ENCODE measurements at regions not wholly inside any gene's neighbourhood (a gene's known extent, or its start where the extent isn't known, plus 50 kb on each side); places are given as distances from the start of the nearest gene placed in this dataset.
"Not testable (repeated sequence)": the region's sequence is repeated elsewhere in the genome, so short reads cannot be mapped to it uniquely, and the experiment has no call there.

DNA sequence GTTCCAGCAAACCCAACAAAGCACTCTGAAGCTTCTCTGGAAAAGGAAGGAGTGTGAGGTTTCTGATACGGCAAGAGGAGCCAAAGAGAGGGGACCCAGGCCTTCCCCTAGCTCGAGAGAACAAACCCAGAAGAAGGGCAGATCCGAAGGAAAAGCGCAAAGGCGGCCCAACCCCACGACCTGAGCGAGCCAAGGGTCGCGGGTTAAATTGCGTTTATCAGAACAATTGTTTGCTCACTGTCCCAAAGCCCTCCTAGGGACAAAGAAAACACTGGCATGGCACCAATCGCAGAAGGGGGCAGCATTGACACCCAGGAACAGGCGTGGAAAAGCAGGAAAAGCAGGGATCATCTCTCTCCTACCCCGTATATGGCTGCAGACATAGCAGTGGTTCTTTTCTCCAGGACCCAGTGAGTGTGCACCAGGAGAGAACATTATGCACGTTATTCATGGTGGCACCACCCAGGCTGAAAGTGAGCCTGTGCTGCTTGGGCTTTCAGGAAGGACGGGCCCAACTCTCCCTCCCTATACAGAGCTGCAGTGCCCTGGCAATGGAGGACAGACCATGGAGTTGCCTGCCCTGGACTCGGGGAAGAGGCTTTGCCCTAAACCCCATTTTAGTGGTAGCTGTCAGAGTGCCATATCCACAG lies 167.0 kb downstream of the FAM72C start:
- in situ Hi-C loops (cut with HindIII; ENCODE audit: low sequenced_read_pairs); DNase-seq (ENCODE audit: low read depth, low spot score): not testable (repeated sequence)
- peak overlapping the region; percentile 34 for H3K4me3 ChIP-seq (ENCODE audit: low read depth, low read length)

GRCh38 chr1:143803927-143804411 lies 167.8 kb downstream of the FAM72C start:
- in situ Hi-C loops (cut with HindIII; ENCODE audit: low sequenced_read_pairs): not testable (repeated sequence)
- DNase-seq (ENCODE audit: low read depth, low spot score): peak; percentile 45
- peak overlapping the region; percentile 58 for H3K4me3 ChIP-seq (ENCODE audit: low read depth, low read length)

- in situ Hi-C loops (cut with HindIII; ENCODE audit: low sequenced_read_pairs); H3K4me3 ChIP-seq (ENCODE audit: low read depth, low read length); DNase-seq (ENCODE audit: low read depth, low spot score): not testable (repeated sequence)
These were observed 168.7 kb downstream of the FAM72C start for GRCh38 chr1:143803095-143803494.

GRCh38 chr1:143799568-143800187 lies 172.1 kb downstream of the FAM72C start:
- DNase-seq (ENCODE audit: low read depth, low spot score); H3K4me3 ChIP-seq (ENCODE audit: low read depth, low read length); in situ Hi-C loops (cut with HindIII; ENCODE audit: low sequenced_read_pairs): not testable (repeated sequence)

- H3K4me3 ChIP-seq (ENCODE audit: low read depth, low read length); DNase-seq (ENCODE audit: low read depth, low spot score); in situ Hi-C loops (cut with HindIII; ENCODE audit: low sequenced_read_pairs): not testable (repeated sequence)
These were observed 175.4 kb downstream of the FAM72C start for GRCh38 chr1:143796369-143796768.

GRCh38 chr1:143792047-143792937 lies 179.5 kb downstream of the FAM72C start:
- H3K4me3 ChIP-seq (ENCODE audit: low read depth, low read length); in situ Hi-C loops (cut with HindIII; ENCODE audit: low sequenced_read_pairs); DNase-seq (ENCODE audit: low read depth, low spot score): not testable (repeated sequence)

GRCh38 chr1:143786381-143786780 lies 185.4 kb downstream of the FAM72C start:
- H3K4me3 ChIP-seq (ENCODE audit: low read depth, low read length); in situ Hi-C loops (cut with HindIII; ENCODE audit: low sequenced_read_pairs); DNase-seq (ENCODE audit: low read depth, low spot score): not testable (repeated sequence)

DNA sequence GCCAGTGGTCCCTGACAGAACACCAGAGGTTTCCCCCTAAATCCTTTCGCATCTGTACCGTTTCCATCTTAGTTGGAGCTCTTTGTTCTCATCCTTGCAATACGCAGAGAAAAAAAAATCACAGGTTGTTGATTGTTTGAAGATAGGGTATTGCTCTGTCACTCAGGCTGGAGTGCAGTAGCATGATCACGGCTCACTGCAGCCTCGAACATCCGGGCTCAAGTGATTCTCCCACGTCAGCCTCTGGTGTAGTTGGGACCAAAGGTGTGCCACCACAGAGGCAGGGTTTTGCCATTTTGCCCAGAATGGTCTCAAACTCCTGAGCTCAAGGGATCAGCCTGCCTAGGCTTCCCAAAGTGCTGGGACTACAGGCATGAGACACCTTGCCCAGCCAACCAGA lies 185.9 kb downstream of the FAM72C start:
- in situ Hi-C loops (cut with HindIII; ENCODE audit: low sequenced_read_pairs); DNase-seq (ENCODE audit: low read depth, low spot score); H3K4me3 ChIP-seq (ENCODE audit: low read depth, low read length): not testable (repeated sequence)

DNA sequence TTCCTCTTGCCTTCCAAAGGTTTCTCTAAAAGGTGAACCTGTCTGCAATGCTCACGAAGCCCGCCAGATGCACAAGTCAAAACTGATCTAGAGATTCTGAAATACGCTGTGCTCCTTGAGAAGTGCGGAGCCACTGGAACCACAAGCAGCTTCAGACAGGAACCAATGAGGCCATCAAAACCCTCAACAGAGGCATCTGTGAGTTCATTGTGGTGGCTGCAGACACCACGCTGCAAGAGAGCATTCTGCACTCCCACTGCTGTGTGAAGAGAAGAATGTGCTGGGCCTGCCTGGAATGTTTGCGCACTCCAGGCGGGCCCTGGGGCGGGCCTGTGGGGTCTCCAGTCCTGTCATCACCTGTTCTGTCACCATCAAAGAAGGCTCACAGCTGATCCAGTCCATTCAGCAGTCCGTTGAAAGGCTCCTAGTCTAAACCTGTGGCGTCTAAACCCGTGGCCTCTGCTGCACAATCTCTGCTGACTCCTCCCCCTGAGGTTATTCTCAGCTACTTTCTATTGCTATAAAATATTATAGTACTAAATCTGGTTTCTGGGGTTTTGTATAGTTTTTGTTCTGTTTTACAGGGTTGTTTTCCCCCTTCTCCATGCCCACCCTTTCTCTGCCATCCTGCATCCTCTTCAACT lies 187.4 kb downstream of the FAM72C start:
- DNase-seq (ENCODE audit: low read depth, low spot score); in situ Hi-C loops (cut with HindIII; ENCODE audit: low sequenced_read_pairs); H3K4me3 ChIP-seq (ENCODE audit: low read depth, low read length): not testable (repeated sequence)

- H3K4me3 ChIP-seq (ENCODE audit: low read depth, low read length); in situ Hi-C loops (cut with HindIII; ENCODE audit: low sequenced_read_pairs); DNase-seq (ENCODE audit: low read depth, low spot score): not testable (repeated sequence)
These were observed 193.6 kb downstream of the FAM72C start for GRCh38 chr1:143778178-143778577.

DNA sequence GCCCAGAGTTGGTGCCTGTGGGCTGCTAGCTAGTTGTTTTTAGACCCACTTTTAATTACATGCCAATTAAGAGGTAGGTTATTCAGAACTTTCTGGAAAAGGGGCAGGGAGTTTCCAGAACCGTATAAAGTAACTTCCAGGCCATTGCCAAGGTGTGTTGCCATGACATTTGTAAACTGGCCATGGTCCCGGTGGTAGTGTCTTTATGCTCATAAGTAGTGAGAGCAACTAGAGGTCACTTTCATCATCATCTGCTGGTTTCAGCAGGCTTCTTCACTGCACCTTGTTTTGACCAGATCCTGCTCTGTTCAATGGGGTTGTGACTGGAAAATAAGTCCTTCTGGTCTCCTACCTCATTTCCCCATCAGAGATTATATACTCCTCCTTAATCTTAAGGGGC lies 207.0 kb downstream of the FAM72C start:
- DNase-seq (ENCODE audit: low read depth, low spot score); H3K4me3 ChIP-seq (ENCODE audit: low read depth, low read length); in situ Hi-C loops (cut with HindIII; ENCODE audit: low sequenced_read_pairs): not testable (repeated sequence)

DNA sequence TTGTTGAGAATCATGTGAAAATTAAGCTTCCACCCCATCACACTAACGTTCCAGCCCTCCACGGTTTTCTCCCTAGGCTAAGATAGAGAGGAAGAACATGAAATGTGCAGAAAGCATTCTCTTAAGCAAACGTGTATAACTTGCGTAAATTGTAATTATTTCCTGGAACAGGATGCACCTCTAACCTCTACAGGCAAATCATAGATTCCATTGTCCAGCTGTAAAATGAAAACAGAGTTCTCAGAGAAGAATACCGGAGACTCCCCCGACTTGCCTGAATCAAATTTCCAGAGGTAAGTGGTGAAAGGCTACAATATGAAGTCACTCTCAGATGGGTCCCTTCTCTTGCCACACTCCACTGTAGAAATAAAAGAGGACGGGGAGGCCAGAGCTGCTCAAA lies 211.4 kb downstream of the FAM72C start:
- in situ Hi-C loops (cut with HindIII; ENCODE audit: low sequenced_read_pairs); H3K4me3 ChIP-seq (ENCODE audit: low read depth, low read length); DNase-seq (ENCODE audit: low read depth, low spot score): not testable (repeated sequence)

- DNase-seq (ENCODE audit: low read depth, low spot score); H3K4me3 ChIP-seq (ENCODE audit: low read depth, low read length); in situ Hi-C loops (cut with HindIII; ENCODE audit: low sequenced_read_pairs): not testable (repeated sequence)
These were observed 215.8 kb downstream of the FAM72C start for GRCh38 chr1:143755961-143756360.
